Mesenchymal stem cell (in vitro differentiated cells and primary cell): ENCODE measurements at regions not wholly inside any gene's neighbourhood (a gene's known extent, or its start where the extent isn't known, plus 50 kb on each side); places are given as distances from the start of the nearest gene placed in this dataset.

Source experiments
- DNase-seq: peaks from one replicate; pipeline ENCODE4 v3.0.0-alpha.2; 2013
- H2AFZ ChIP-seq: one replicate; pipeline ENCODE4 v1.6.1; 2013; ENCODE audit warnings: low read depth, mild to moderate bottlenecking, control low read depth, inconsistent platforms, low read length, moderate library complexity
- H2AK5ac ChIP-seq: 2 replicates; pipeline ENCODE4 v1.6.1; 2013; ENCODE audit warnings: low read length, moderate library complexity, mild to moderate bottlenecking, inconsistent platforms; ENCODE audit not compliant: severe bottlenecking
- H2BK120ac ChIP-seq: one replicate; pipeline ENCODE4 v1.6.1; 2013; ENCODE audit warnings: low read depth, mild to moderate bottlenecking, inconsistent platforms, low read length, moderate library complexity
- H2BK12ac ChIP-seq, 2 experiments: one replicate each; pipeline ENCODE4 v1.6.1; 2013; ENCODE audit warnings: inconsistent platforms in 2 of 2, low read length in 2 of 2, mild to moderate bottlenecking in 2 of 2, moderate library complexity in 2 of 2, control low read depth in 1 of 2
- H2BK15ac ChIP-seq: one replicate; pipeline ENCODE4 v1.6.1; 2013; ENCODE audit warnings: mild to moderate bottlenecking, low read depth, inconsistent platforms; ENCODE audit not compliant: poor library complexity, severe bottlenecking
- H2BK5ac ChIP-seq: 2 replicates; pipeline ENCODE4 v1.6.1; 2013; ENCODE audit warnings: low read depth, mild to moderate bottlenecking, low read length, control low read depth, inconsistent platforms; ENCODE audit not compliant: poor library complexity, severe bottlenecking
- H3K14ac ChIP-seq, 2 experiments: one replicate each; pipeline ENCODE4 v1.6.1; 2013; ENCODE audit warnings: inconsistent platforms in 2 of 2, low read length in 2 of 2, control low read depth in 1 of 2, mild to moderate bottlenecking in 1 of 2, moderate library complexity in 1 of 2
- H3K18ac ChIP-seq, 2 experiments: one replicate each; pipeline ENCODE4 v1.6.1; 2013; ENCODE audit warnings: inconsistent platforms in 2 of 2, low read length in 2 of 2, control low read depth in 1 of 2, low read depth in 1 of 2, mild to moderate bottlenecking in 1 of 2
- H3K23ac ChIP-seq, 2 experiments: one replicate each; pipeline ENCODE4 v1.6.1; 2013; ENCODE audit warnings: inconsistent platforms in 2 of 2, low read length in 2 of 2, mild to moderate bottlenecking in 2 of 2, moderate library complexity in 2 of 2, control low read depth in 1 of 2
- H3K27ac ChIP-seq: 2 replicates; pipeline ENCODE4 v1.5.1; 2013; ENCODE audit warnings: mild to moderate bottlenecking, moderate library complexity, low read length, control low read depth, inconsistent platforms; ENCODE audit not compliant: poor library complexity, severe bottlenecking
- H3K27me3 ChIP-seq, 2 experiments: 2 replicates each; pipeline versions ENCODE4 v1.6.1 to v1.7.0; 2013; ENCODE audit warnings: low read length in 2 of 2, mild to moderate bottlenecking in 2 of 2, moderate library complexity in 2 of 2, control low read depth in 1 of 2, inconsistent platforms in 1 of 2; ENCODE audit not compliant: control insufficient read depth in 1 of 2, insufficient read depth in 1 of 2
- H3K36me3 ChIP-seq, 2 experiments: 2 replicates each; pipeline versions ENCODE4 v1.6.1 to v1.7.0; 2013; ENCODE audit warnings: low read length in 2 of 2, control low read depth in 1 of 2, inconsistent platforms in 1 of 2, low read depth in 1 of 2, mild to moderate bottlenecking in 1 of 2; ENCODE audit not compliant: insufficient read depth in 2 of 2, control insufficient read depth in 1 of 2
- H3K4ac ChIP-seq, 2 experiments: one replicate each; pipeline ENCODE4 v1.6.1; 2013; ENCODE audit warnings: inconsistent platforms in 2 of 2, low read length in 2 of 2, mild to moderate bottlenecking in 2 of 2, moderate library complexity in 2 of 2, control low read depth in 1 of 2, low read depth in 1 of 2
- H3K4me1 ChIP-seq: 2 replicates; pipeline ENCODE4 v1.6.1; 2013; ENCODE audit warnings: low read depth, low read length, control low read depth; ENCODE audit not compliant: control insufficient read depth, insufficient read depth
- H3K4me2 ChIP-seq: 2 replicates; pipeline ENCODE4 v1.6.1; 2013; ENCODE audit warnings: low read length, mild to moderate bottlenecking, inconsistent platforms; ENCODE audit not compliant: poor library complexity, severe bottlenecking
- H3K4me3 ChIP-seq, 2 experiments: 2 replicates each; pipeline versions ENCODE4 v1.5.1 to v1.7.0; 2013; ENCODE audit warnings: low read length in 2 of 2, mild to moderate bottlenecking in 2 of 2, control low read depth in 1 of 2, low read depth in 1 of 2; ENCODE audit not compliant: insufficient read depth in 1 of 2
- H3K79me1 ChIP-seq: replicated peaks from 2 replicates; pipeline ENCODE4 v1.6.1; 2013; ENCODE audit warnings: mild to moderate bottlenecking, control low read depth, low read length, inconsistent platforms; ENCODE audit not compliant: poor library complexity, severe bottlenecking
- H3K9ac ChIP-seq: 2 replicates; pipeline ENCODE4 v1.7.0; 2013; ENCODE audit warnings: mild to moderate bottlenecking, low read length, moderate library complexity
- H3K9me3 ChIP-seq: 2 replicates; pipeline ENCODE4 v1.7.0; 2013; ENCODE audit warnings: mild to moderate bottlenecking, low read length; ENCODE audit not compliant: control insufficient read depth
- H4K8ac ChIP-seq: one replicate; pipeline ENCODE4 v1.6.1; 2013; ENCODE audit warnings: inconsistent platforms, mild to moderate bottlenecking, low read length, moderate library complexity
- H4K91ac ChIP-seq: one replicate; pipeline ENCODE4 v1.6.1; 2013; ENCODE audit warnings: mild to moderate bottlenecking, low read length, inconsistent platforms
- WGBS: methylation state at CpG from one replicate; pipeline ENCODE4 v1.1.7; 2013; ENCODE audit warnings: mixed read lengths; 5-methylcytosine and 5-hydroxymethylcytosine counted together

DNA sequence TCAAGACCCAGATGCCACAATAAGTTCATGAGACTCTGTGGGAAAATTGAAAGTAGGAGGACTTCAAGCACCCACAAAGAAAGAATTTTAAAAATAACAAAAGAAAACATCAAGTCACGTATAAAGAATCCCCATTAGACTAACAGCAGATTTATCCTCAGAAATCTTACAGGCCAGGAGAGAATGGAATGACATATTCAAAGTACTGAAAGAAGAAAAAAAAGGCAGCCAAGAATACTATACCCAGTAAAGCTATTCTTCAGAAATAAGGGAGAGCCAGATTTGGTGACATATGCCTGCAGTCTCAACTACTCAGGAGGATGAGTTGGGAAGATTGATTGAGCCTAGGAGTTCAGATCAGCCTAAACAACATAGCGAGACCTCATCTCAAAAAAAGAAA is 84.3 kb upstream of the CD53 start:
- Histone ChIP-seq H2AK5ac (no peak overlapping the region), H3K14ac (no peak overlapping the region), H4K91ac (no peak overlapping the region), H3K4me3 (no peak overlapping the region), H3K23ac (no peak overlapping the region), H3K79me1 (no peaks in the 10 kb centered on the region), H3K9me3 (peaks cover 10% of the 10 kb centered on the region), H2BK5ac (no peak overlapping the region), H2BK12ac (no peak overlapping the region), H2BK120ac (no peak overlapping the region), H3K4me1 (no peaks in the 10 kb centered on the region), H3K4ac (no peak overlapping the region), H3K9ac (no peak overlapping the region), H3K36me3 (no peaks in the 10 kb centered on the region), H2AFZ (no peak overlapping the region), H3K27me3 (peaks cover 0 to 16% of the 10 kb centered on the region in 2 experiments), H3K27ac (no peak overlapping the region), H3K4me2 (no peak overlapping the region), H3K18ac (no peak overlapping the region), H2BK15ac (no peak overlapping the region), H4K8ac (no peak overlapping the region)
- no CpG with 5 or more reads among the region's 2 CpGs for WGBS
- DNase-seq: no peak

DNA sequence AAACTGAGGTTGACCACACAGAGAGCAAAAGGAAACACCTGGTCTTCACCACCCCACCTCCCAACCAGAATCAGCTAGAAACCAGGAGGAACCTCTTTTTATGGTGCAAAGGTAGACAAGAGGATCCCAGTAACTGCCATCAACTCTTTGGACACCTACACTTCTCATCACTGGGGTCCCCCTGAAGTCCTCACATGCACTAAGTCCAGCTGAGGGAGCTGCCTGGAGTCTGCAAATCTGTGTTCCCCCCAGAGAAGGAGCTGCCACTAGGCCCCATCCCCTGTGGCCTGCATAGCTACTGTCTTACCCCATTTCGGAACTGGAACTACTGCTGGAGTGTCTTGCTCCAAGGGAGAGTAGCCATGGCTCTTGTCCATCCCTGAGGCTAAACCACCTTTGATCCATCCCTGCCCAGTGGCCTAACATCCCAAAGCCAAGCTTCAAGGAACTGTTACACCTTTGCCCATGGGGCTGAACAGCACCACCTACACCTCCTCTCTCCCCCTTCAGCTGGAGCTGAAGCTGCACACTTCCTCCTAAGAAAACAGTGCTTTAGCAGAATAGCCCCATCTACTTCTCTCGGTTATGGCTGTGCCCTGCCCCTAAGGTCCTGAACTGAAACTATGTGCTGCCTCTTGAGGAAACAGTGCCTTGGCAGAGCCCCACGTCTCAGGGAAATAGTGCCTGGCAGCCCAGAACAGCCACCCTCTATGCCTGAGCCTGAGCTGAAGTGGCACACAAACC is 85.4 kb upstream of the CD53 start:
- Histone ChIP-seq H3K9me3 (peaks cover 10% of the 10 kb centered on the region), H3K36me3 (no peaks in the 10 kb centered on the region), H3K4me2 (no peak overlapping the region), H3K4me1 (no peaks in the 10 kb centered on the region), H2BK5ac (no peak overlapping the region), H3K27ac (no peak overlapping the region), H3K79me1 (no peaks in the 10 kb centered on the region), H2AFZ (no peak overlapping the region), H2BK15ac (no peak overlapping the region), H2BK120ac (no peak overlapping the region), H3K23ac (no peak overlapping the region), H2AK5ac (no peak overlapping the region), H3K14ac (no peak overlapping the region), H4K8ac (no peak overlapping the region), H3K18ac (no peak overlapping the region), H3K4ac (no peak overlapping the region), H3K4me3 (no peak overlapping the region), H2BK12ac (no peak overlapping the region), H3K27me3 (peaks cover 0 to 16% of the 10 kb centered on the region in 2 experiments), H4K91ac (no peak overlapping the region), H3K9ac (no peak overlapping the region)
- WGBS: 35% methylated on average over 3 of the region's 3 CpGs
- no peak for DNase-seq

DNA sequence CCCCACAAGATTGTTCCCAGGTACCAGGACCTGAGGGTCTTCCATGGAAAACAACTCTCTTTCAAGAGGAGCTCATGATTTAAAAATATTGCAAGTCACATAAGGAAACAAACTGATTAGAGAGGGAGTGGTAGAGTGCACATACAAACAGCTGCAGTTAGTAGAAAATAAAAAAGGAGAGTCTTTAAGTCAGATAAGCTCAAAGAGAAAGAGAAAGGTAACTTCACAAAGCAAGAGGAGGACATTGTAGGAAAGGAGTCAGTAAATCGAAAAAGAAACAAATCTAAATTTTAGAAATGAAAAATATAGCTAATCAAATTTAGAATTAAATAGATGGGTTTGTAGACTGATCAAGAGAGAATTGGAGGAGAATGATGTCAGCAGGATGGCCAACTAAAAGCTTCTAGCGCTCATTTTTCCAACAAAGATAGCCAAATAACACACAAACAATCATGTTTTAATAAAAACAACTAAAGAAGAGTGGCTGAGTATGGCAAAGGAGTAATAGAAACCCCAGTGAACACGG is 86.1 kb upstream of the CD53 start:
- Histone ChIP-seq H2BK12ac (no peak overlapping the region), H3K23ac (no peak overlapping the region), H3K4me2 (no peak overlapping the region), H3K14ac (no peak overlapping the region), H3K9ac (no peak overlapping the region), H3K4me3 (no peak overlapping the region), H3K4ac (no peak overlapping the region), H3K18ac (no peak overlapping the region), H3K79me1 (no peaks in the 10 kb centered on the region), H3K9me3 (peaks cover 10% of the 10 kb centered on the region), H2BK5ac (no peak overlapping the region), H2BK120ac (no peak overlapping the region), H2AK5ac (no peak overlapping the region), H2AFZ (no peak overlapping the region), H4K8ac (no peak overlapping the region), H3K4me1 (no peaks in the 10 kb centered on the region), H3K27me3 (peaks cover 0 to 16% of the 10 kb centered on the region in 2 experiments), H3K36me3 (no peaks in the 10 kb centered on the region), H4K91ac (no peak overlapping the region), H2BK15ac (no peak overlapping the region), H3K27ac (no peak overlapping the region)
- WGBS: 83% methylated on average over 1 of the region's 3 CpGs
- no peak for DNase-seq

DNA sequence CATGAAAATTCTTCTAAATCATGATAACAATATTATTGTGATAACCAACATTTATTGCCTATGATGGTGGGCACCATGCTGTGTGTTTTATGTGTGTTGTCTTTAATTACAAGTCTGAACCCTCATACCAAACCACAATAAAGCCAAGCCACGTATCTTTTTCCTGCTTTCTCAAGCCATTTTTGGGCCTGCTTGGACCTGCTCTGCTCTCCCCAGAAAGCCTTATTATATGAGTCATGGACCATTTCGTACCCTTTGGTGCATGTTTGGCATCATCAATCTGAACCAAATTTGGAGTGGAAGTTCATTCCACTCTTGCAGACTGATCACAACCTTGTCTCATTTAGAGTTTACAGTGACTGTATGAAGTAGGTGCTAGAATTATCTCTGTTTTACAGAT is 87.3 kb upstream of the CD53 start:
- WGBS: 51% methylated on average over 2 of the region's 2 CpGs

More for the DNA sequence above, 87.3 kb upstream of the CD53 start:
- Histone ChIP-seq H3K4me2 (no peak overlapping the region), H3K4me3 (no peak overlapping the region), H3K4me1 (peaks cover 2% of the 10 kb centered on the region), H3K23ac (no peak overlapping the region), H3K27me3 (peaks cover 3 to 23% of the 10 kb centered on the region in 2 experiments), H2BK5ac (no peak overlapping the region), H3K27ac (no peak overlapping the region), H3K14ac (no peak overlapping the region), H3K9me3 (peaks cover 10% of the 10 kb centered on the region), H2AFZ (no peak overlapping the region), H3K79me1 (no peaks in the 10 kb centered on the region), H4K91ac (no peak overlapping the region), H3K9ac (no peak overlapping the region), H2BK120ac (no peak overlapping the region), H4K8ac (no peak overlapping the region), H3K4ac (no peak overlapping the region), H3K18ac (no peak overlapping the region), H2BK15ac (no peak overlapping the region), H2AK5ac (no peak overlapping the region), H2BK12ac (no peak overlapping the region), H3K36me3 (no peaks in the 10 kb centered on the region)
- no peak for DNase-seq
